ENCODE measurements at regions not wholly inside any gene's neighbourhood (a gene's known extent, or its start where the extent isn't known, plus 50 kb on each side); places are given as distances from the start of the nearest gene placed in this dataset.

- no peak overlapping the region for H3K4me3 ChIP-seq (ENCODE audit: insufficient read length, low read depth)
- H3K36me3 ChIP-seq (ENCODE audit: insufficient read depth, insufficient read length, low read length), result no peaks in the 10 kb centered on the region
- no peaks in the 10 kb centered on the region for H3K4me1 ChIP-seq (ENCODE audit: insufficient read depth, insufficient read length)
- no peaks in the 10 kb centered on the region for H3K9me3 ChIP-seq (ENCODE audit: insufficient read depth, low read length)
- TF ChIP-seq SUZ12 (IDR thresholded peaks at IDR 0.05; ENCODE audit: extremely low read depth, insufficient read depth, insufficient read length), result no peak
- TF ChIP-seq YY1 (IDR thresholded peaks at IDR 0.05; ENCODE audit: insufficient read depth, insufficient read length), result no peak
- TF ChIP-seq ZNF274 (IDR thresholded peaks at IDR 0.05; ENCODE audit: low read depth, low read length), result no peak
- H3K27me3 ChIP-seq (ENCODE audit: insufficient read depth, insufficient read length), result no peaks in the 10 kb centered on the region
- no peak overlapping the region for H3K9ac ChIP-seq (ENCODE audit: insufficient read length, low read depth)
- DNase-seq (ENCODE audit: low read depth, low spot score), result no peak
Measured at GRCh38 chr7:54179321-54180029, 362.7 kb upstream of the VSTM2A start.

GRCh38 chr7:54180796-54181195, 361.4 kb upstream of the VSTM2A start:
- Histone ChIP-seq H3K9ac (ENCODE audit: insufficient read length, low read depth) (no peak overlapping the region), H3K9me3 (ENCODE audit: insufficient read depth, low read length) (no peaks in the 10 kb centered on the region; the same call in 1 of the 2 replicates), H3K4me3 (ENCODE audit: insufficient read length, low read depth) (no peak overlapping the region), H3K27me3 (ENCODE audit: insufficient read depth, insufficient read length) (no peaks in the 10 kb centered on the region), H3K4me1 (ENCODE audit: insufficient read depth, insufficient read length) (no peaks in the 10 kb centered on the region), H3K36me3 (ENCODE audit: insufficient read depth, insufficient read length, low read length) (no peaks in the 10 kb centered on the region)
- TF ChIP-seq ZNF274 (IDR thresholded peaks at IDR 0.05; ENCODE audit: low read depth, low read length), result no peak
- no peak for TF ChIP-seq YY1 (IDR thresholded peaks at IDR 0.05; ENCODE audit: insufficient read depth, insufficient read length)
- TF ChIP-seq SUZ12 (IDR thresholded peaks at IDR 0.05; ENCODE audit: extremely low read depth, insufficient read depth, insufficient read length), result no peak
- DNase-seq (ENCODE audit: low read depth, low spot score), result no peak

- Histone ChIP-seq H3K9me3 (ENCODE audit: insufficient read depth, low read length) (no peaks in the 10 kb centered on the region; the same call in none of the 2 replicates), H3K4me1 (ENCODE audit: insufficient read depth, insufficient read length) (no peaks in the 10 kb centered on the region), H3K27me3 (ENCODE audit: insufficient read depth, insufficient read length) (no peaks in the 10 kb centered on the region), H3K4me3 (ENCODE audit: insufficient read length, low read depth) (no peak overlapping the region), H3K9ac (ENCODE audit: insufficient read length, low read depth) (no peak overlapping the region), H3K36me3 (ENCODE audit: insufficient read depth, insufficient read length, low read length) (no peaks in the 10 kb centered on the region)
- DNase-seq (ENCODE audit: low read depth, low spot score), result no peak
- TF ChIP-seq YY1 (IDR thresholded peaks at IDR 0.05; ENCODE audit: insufficient read depth, insufficient read length), result no peak
Measured at GRCh38 chr7:54183055-54183454, 359.1 kb upstream of the VSTM2A start.

- Histone ChIP-seq H3K9ac (ENCODE audit: insufficient read length, low read depth) (no peak overlapping the region), H3K4me1 (ENCODE audit: insufficient read depth, insufficient read length) (no peaks in the 10 kb centered on the region), H3K4me3 (ENCODE audit: insufficient read length, low read depth) (no peak overlapping the region), H3K27me3 (ENCODE audit: insufficient read depth, insufficient read length) (no peaks in the 10 kb centered on the region), H3K36me3 (ENCODE audit: insufficient read depth, insufficient read length, low read length) (no peaks in the 10 kb centered on the region), H3K9me3 (ENCODE audit: insufficient read depth, low read length) (peaks cover 17% of the 10 kb centered on the region)
- TF ChIP-seq SUZ12 (IDR thresholded peaks at IDR 0.05; ENCODE audit: extremely low read depth, insufficient read depth, insufficient read length), result no peak
- TF ChIP-seq YY1 (IDR thresholded peaks at IDR 0.05; ENCODE audit: insufficient read depth, insufficient read length), result no peak
- TF ChIP-seq ZNF274 (IDR thresholded peaks at IDR 0.05; ENCODE audit: low read depth, low read length), result no peak
- no peak for DNase-seq (ENCODE audit: low read depth, low spot score)
Measured at GRCh38 chr7:54186336-54186735, 355.8 kb upstream of the VSTM2A start.

GRCh38 chr7:54187886-54188685, 354.1 kb upstream of the VSTM2A start:
- H3K9me3 ChIP-seq (ENCODE audit: insufficient read depth, low read length), result peaks cover 20% of the 10 kb centered on the region
- no peaks in the 10 kb centered on the region for H3K36me3 ChIP-seq (ENCODE audit: insufficient read depth, insufficient read length, low read length)
- H3K4me3 ChIP-seq (ENCODE audit: insufficient read length, low read depth), result no peak overlapping the region
- DNase-seq (ENCODE audit: low read depth, low spot score), result no peak
- no peaks in the 10 kb centered on the region for H3K27me3 ChIP-seq (ENCODE audit: insufficient read depth, insufficient read length)
- H3K4me1 ChIP-seq (ENCODE audit: insufficient read depth, insufficient read length), result no peaks in the 10 kb centered on the region
- no peak overlapping the region for H3K9ac ChIP-seq (ENCODE audit: insufficient read length, low read depth)
- no peak for TF ChIP-seq YY1 (IDR thresholded peaks at IDR 0.05; ENCODE audit: insufficient read depth, insufficient read length)
- no peak for TF ChIP-seq ZNF274 (IDR thresholded peaks at IDR 0.05; ENCODE audit: low read depth, low read length)
- no peak for TF ChIP-seq SUZ12 (IDR thresholded peaks at IDR 0.05; ENCODE audit: extremely low read depth, insufficient read depth, insufficient read length)

GRCh38 chr7:54188843-54189242, 353.3 kb upstream of the VSTM2A start:
- no peak overlapping the region for H3K9ac ChIP-seq (ENCODE audit: insufficient read length, low read depth)
- H3K27me3 ChIP-seq (ENCODE audit: insufficient read depth, insufficient read length), result no peaks in the 10 kb centered on the region
- no peak for TF ChIP-seq ZNF274 (IDR thresholded peaks at IDR 0.05; ENCODE audit: low read depth, low read length)
- TF ChIP-seq SUZ12 (IDR thresholded peaks at IDR 0.05; ENCODE audit: extremely low read depth, insufficient read depth, insufficient read length), result no peak
- TF ChIP-seq YY1 (IDR thresholded peaks at IDR 0.05; ENCODE audit: insufficient read depth, insufficient read length), result no peak
- H3K36me3 ChIP-seq (ENCODE audit: insufficient read depth, insufficient read length, low read length), result no peaks in the 10 kb centered on the region
- no peak overlapping the region for H3K4me3 ChIP-seq (ENCODE audit: insufficient read length, low read depth)
- H3K9me3 ChIP-seq (ENCODE audit: insufficient read depth, low read length), result peaks cover 20% of the 10 kb centered on the region
- no peaks in the 10 kb centered on the region for H3K4me1 ChIP-seq (ENCODE audit: insufficient read depth, insufficient read length)
- DNase-seq (ENCODE audit: low read depth, low spot score), result no peak

- no peak overlapping the region for H3K9ac ChIP-seq (ENCODE audit: insufficient read length, low read depth)
- H3K4me1 ChIP-seq (ENCODE audit: insufficient read depth, insufficient read length), result no peaks in the 10 kb centered on the region
- no peak overlapping the region for H3K4me3 ChIP-seq (ENCODE audit: insufficient read length, low read depth)
- H3K36me3 ChIP-seq (ENCODE audit: insufficient read depth, insufficient read length, low read length), result no peaks in the 10 kb centered on the region
- no peaks in the 10 kb centered on the region for H3K27me3 ChIP-seq (ENCODE audit: insufficient read depth, insufficient read length)
- H3K9me3 ChIP-seq (ENCODE audit: insufficient read depth, low read length), result peaks cover 20% of the 10 kb centered on the region
- peak; percentile 77 for DNase-seq (ENCODE audit: low read depth, low spot score)
- TF ChIP-seq ZNF274 (IDR thresholded peaks at IDR 0.05; ENCODE audit: low read depth, low read length) (no peak), YY1 (IDR thresholded peaks at IDR 0.05; ENCODE audit: insufficient read depth, insufficient read length) (no peak), SUZ12 (IDR thresholded peaks at IDR 0.05; ENCODE audit: extremely low read depth, insufficient read depth, insufficient read length) (no peak)
Measured at GRCh38 chr7:54189330-54189729, 352.8 kb upstream of the VSTM2A start.

All from NT2/D1 (cell line).